NCI-H526 (cell line): ENCODE measurements at regions not wholly inside any gene's neighbourhood (a gene's known extent, or its start where the extent isn't known, plus 50 kb on each side); places are given as distances from the start of the nearest gene placed in this dataset.

Experiments
- DNase-seq, 2 experiments: peaks; one replicate each; lab custom pipeline; 2025; lab: John Stamatoyannopoulos, UW

- DNase-seq: peak in 1 of 2 experiments; percentile 11
Measured at GRCh38 chr1:87682565-87682964, 353.9 kb downstream of the LMO4 start.

- DNase-seq: peak; percentile 27 to 40
Measured at GRCh38 chr1:87683196-87683956, 354.7 kb downstream of the LMO4 start.

GRCh38 chr1:87684194-87684593 is 355.5 kb downstream of the LMO4 start:
- peak; percentile 52 to 80 for DNase-seq

- peak; percentile 96 to 99 for DNase-seq
Measured at GRCh38 chr1:87684713-87685205, 356.1 kb downstream of the LMO4 start.

GRCh38 chr1:87685311-87686135 is 356.8 kb downstream of the LMO4 start:
- DNase-seq: peak; percentile 82 to 91

GRCh38 chr1:87686136-87686495 is 357.4 kb downstream of the LMO4 start:
- DNase-seq: no peak

DNA sequence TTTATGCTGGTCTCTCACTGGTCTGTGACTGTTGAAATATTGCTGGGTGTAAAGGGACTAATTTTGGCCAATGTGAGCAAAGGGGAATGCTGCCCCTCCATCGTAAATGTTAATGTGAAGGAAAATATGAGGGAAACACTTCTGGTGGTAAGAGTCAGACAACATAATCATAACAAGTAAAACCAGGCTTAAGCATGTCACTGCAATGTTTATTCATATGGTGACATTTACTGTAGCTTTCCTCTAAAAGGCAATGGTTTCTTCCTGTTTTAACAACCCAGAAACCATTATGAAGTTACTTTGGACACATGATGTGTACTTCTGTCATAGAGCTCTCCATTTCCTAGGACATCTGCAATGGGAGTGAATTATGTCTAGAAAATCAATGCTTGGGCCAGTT is 358.0 kb downstream of the LMO4 start:
- no peak for DNase-seq

DNA sequence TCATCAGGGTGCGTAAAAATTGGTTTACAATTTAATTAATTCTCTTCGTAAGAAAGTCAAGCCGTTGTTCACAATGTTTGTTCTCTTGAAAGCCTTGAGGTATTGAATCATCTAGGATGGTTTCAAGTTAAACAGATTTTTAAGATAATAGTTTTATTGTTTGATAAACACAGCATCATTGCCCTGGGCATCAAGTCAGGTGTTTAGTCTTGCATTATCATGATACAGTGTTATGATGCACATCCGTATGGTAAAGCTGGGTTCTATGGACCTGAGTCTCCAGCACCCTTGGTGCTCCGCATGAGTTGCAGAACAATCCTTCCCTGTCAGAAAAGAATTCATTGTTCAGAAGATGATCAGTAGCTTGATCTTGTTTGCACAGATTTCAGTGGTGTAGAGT is 359.5 kb downstream of the LMO4 start:
- DNase-seq: no peak

GRCh38 chr1:87689487-87689886 is 360.8 kb downstream of the LMO4 start:
- DNase-seq: no peak

DNA sequence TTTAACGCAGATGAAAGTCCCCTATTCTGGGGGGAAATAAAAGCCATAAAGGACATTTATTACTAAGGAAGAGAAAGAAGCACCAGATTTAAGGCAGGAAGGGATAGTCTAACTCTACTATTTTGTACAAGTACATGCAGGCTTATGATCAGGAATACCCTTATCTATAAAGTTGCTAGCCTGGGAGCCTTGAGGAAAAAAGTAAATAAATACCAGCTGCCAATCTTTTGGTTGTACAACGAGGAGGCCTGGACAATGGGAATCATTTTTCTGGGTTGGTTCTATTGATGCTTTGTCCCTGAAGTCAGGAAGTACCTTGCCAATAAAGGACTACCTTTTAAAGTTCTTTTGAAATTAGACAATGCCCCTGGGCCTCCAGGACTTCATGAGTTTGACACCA is 367.8 kb downstream of the LMO4 start:
- no peak for DNase-seq

DNA sequence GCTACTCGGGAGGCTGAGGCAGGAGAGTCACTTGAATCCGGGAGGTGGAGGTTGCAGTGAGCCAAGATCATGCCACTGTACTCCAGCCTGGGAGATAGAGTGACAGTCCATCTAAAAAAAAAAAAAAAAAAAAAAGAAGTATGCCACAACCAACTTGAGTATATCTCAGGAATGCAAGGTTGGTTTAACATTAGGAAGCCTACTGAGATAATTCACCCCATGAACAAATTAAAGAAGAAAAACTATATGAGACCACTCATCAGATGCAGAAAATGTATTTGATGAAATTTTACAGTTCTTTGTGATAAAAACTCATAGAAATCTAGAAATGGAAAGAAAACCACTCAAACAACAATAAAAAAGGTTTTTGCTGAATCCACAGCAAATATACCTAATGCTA is 373.8 kb downstream of the LMO4 start:
- no peak for DNase-seq

DNA sequence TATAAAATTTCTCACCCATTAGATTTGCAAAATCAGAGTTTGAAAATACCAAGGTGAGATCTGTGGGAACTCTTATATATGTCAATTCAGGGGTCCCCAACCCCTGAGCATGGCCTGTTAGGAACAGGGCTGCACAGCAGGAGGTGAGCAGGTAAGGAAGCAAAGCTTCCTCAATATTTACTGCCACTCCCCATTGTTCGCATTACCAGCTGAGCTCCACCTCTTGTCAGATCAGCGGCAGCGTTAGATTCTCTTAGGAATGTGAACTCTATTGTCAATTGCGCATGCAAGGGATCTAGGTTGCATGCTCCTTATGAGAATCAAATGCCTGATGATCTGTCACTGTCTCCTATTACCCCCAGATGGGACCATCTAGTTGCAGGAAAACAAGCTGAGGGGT is 376.6 kb downstream of the LMO4 start:
- DNase-seq: no peak

DNA sequence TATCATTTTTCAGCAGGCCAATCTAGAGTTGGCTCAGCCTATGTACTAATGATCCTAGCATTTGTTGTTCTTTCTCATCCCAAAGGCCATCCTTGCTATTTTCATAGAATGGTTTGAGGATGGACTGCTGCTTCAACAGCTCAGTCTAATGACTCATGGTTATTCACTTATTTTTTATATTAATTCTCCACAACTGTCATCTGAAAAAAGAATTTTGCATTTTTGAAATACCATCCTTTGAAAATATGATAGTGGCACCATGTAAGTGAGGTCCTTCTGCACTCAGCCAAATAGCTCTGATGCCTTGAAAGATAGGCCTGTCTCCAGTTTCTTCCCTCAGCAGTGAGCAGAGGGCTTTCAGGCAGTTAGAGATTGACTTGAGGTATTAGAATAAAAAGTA is 377.5 kb downstream of the LMO4 start:
- no peak for DNase-seq

- no peak for DNase-seq
Measured at GRCh38 chr1:87706779-87707228, 378.1 kb downstream of the LMO4 start.

DNA sequence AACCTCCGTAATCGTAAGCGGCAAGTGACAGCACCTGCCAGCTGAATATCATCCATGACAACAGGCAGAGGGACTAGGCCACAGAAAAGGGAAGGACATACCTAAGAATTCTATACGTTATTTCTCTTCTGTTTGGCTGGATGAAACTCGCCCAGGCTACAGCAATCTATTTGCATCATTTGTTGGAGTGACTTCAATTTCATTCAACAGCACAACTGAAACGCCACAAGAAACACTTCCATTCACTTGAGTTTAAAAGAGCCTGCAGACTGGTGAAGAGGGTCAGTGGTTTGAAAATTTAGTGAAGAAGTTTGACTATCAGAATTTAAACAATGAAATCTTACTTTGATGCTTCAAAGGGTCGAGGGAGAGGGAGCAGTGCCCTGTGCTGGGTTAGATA is 378.7 kb downstream of the LMO4 start:
- DNase-seq: no peak

DNA sequence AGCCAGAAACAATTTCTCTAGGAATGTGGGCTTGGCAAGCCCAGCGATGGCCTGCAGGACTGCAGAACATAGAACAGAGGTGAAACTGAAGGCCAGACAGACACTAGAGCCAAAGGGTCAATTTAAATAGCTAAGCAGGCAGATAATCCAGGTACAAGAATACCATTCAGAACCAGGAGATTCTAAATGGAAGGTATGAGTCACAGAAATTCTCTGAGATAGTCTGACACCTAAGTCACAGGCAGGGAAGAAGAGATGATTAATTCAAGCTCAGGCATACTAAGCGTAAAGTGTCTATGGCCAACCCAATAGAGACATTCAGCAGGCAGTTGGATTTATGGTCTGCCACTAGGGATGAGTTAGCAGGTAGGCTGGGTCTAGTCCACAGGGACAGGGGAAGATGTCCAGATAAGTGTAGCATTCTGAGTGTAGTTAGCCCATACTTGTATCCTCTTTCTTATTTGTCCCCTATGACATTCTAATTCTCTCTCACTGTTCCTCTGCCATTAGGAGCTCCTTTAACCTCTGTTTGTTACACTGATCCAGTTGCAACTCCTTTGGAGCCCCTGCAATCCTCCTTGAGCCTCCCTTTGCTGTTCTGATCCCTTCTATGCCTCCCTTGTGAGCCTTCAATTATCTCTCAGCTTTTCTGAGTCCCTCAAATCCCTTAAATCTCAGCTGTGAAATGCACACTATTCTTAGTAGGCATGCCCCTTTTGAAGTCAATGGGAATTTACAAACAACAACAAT is 383.8 kb downstream of the LMO4 start:
- DNase-seq: no peak

GRCh38 chr1:87714278-87714677 is 385.6 kb downstream of the LMO4 start:
- no peak for DNase-seq

- DNase-seq: no peak
Measured at GRCh38 chr1:87715052-87715451, 386.4 kb downstream of the LMO4 start.

- no peak for DNase-seq
Measured at GRCh38 chr1:87715471-87715870, 386.8 kb downstream of the LMO4 start.

DNA sequence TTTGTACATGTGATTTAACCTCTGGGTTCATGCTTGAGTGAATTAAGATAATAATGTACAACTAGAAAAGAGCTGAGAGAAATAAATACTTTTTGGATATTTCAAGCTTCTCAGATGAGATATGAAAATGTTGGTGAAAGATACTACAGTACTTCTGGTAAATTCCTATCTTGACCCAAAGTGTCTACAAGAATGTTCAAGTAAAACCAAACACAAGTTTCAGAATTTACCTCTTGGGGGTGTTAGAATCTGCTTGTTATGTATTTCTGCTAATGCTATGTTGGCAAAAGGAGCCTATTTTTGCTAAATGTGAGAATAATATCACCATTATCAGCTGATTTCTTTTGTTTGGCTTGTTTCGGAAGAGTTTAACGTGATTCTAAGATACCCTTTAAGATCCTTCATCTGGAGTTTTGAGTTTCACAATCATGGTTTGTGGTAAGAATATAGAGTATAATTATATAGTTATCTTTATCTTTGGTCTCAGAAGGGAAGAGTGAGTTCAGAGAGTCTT is 388.5 kb downstream of the LMO4 start:
- DNase-seq: no peak

DNA sequence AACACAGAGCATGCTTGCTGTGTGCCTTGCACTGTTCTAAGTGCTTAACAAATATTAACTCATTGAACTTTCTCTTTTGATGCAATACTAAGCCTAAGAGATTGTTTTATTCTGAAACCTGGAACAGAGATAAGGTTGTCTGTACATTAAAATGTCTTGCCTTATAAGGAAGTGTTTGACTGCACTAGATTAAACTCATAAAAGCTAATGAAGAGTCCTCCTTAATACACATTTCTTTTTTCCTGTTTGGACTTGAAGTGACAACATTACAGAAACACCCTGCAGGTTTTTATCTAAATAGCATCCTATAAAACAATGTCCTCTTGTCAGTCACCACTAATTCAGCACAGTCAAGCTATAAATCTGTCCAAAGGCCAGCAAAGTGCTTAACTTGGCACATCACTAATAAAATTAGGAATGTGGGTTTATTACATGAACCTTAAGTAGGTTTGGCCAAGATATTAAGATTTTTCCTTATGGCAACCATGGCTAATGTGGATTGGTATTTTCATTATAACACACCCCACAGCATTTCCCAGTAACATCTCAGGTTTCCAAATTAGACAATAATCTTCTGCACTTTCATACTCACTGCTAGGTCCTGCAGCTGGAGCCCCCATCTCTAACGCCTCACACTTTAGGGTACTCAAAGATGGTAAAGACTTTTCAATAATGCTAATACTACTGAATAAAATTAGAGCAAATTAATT is 389.7 kb downstream of the LMO4 start:
- no peak for DNase-seq

GRCh38 chr1:87719658-87720057 is 391.0 kb downstream of the LMO4 start:
- DNase-seq: no peak
